K562 (cell line): ENCODE measurements at regions not wholly inside any gene's neighbourhood (a gene's known extent, or its start where the extent isn't known, plus 50 kb on each side); places are given as distances from the start of the nearest gene placed in this dataset.

ENCODE experiments used
- JUNB ChIP-seq: fragments of 450-650 bp; formaldehyde crosslinking; conservative IDR thresholded peaks from 2 replicates; pipeline ENCODE4 v1.4.0; 2020; ENCODE audit warnings: mild to moderate bottlenecking
- KDM5B ChIP-seq: fragments of 200-600 bp; sonication (generic); IDR thresholded peaks from 2 replicates; pipeline ENCODE4 v1.6.1; 2012; ENCODE audit warnings: low read depth, mild to moderate bottlenecking, moderate library complexity, low read length, control low read depth, inconsistent platforms; ENCODE audit not compliant: insufficient replicate concordance
- KLF1 ChIP-seq: fragments of 450-650 bp; IDR thresholded peaks from 2 replicates; pipeline ENCODE4 v1.6.1; 2016; ENCODE audit warnings: missing genetic modification characterization, missing compliant biosample characterization
- RBM39 ChIP-seq: fragments of 200-400 bp; formaldehyde crosslinking; optimal IDR thresholded peaks from 2 replicates; pipeline ENCODE3; 2018; ENCODE audit warnings: low read depth, low read length
- SOX6 ChIP-seq: fragments of 450-650 bp; IDR thresholded peaks from 2 replicates; pipeline ENCODE4 v1.6.1; 2014; ENCODE audit warnings: mild to moderate bottlenecking
- TCF7 ChIP-seq: sonication (generic); IDR thresholded peaks from 2 replicates; pipeline ENCODE4 v1.6.1; 2016; ENCODE audit warnings: antibody characterized with exemption, borderline replicate concordance
- TRIM24 ChIP-seq, 2 experiments: fragments of 450-650 bp; IDR thresholded peaks; 2 replicates each; pipeline ENCODE4 v1.6.1; 2016
- ZNF717 ChIP-seq: fragments of 250-450 bp; sonication (Bioruptor Pico); IDR thresholded peaks from 2 replicates; pipeline ENCODE4 v1.5.0; 2021
- TF ChIP-seq, protein P1 (sequence below): fragments of 200-600 bp; sonication (generic); IDR thresholded peaks from one replicate; pipeline ENCODE4 v1.6.1; 2012; ENCODE audit warnings: mild to moderate bottlenecking, low read depth, low read length, inconsistent platforms
- TF ChIP-seq, protein P2 (sequence below): sonication (generic); formaldehyde crosslinking; IDR thresholded peaks from 2 replicates; pipeline ENCODE4 v1.8.0; 2023; ENCODE audit warnings: missing genetic modification reagents, mild to moderate bottlenecking, borderline replicate concordance

DNA sequence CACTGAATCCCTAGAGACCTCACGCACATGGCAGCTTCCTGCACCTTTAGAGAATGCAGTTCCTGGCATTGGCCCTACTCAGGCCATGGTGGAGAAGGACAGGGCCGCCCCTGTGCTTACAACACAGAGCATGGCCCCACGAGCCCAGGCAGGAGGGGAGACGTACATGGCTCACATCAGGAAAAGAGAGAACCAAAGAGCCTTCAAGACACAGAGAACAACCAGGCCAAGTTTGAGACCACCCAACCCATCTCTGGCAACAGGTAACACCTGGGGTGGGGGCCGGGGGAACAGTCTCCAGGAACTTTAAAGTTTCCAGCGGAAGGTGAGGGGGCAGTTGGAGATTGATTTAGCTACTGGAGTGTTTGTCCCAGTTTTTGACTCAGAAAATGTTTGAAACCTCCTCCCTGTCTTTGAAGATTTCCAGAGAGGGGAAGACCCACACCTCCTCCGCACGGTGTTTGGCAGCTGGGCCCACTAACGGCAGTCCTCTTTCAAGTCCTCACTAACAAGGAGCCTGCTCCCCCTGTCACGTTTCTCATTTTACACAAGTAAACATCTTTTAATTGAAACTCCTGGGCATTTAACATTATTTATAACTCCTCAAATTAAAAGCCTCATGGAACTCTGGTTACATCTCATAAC, 1423.8 kb downstream of the TBC1D22A start (continued):
- TF ChIP-seq, protein P1, sequence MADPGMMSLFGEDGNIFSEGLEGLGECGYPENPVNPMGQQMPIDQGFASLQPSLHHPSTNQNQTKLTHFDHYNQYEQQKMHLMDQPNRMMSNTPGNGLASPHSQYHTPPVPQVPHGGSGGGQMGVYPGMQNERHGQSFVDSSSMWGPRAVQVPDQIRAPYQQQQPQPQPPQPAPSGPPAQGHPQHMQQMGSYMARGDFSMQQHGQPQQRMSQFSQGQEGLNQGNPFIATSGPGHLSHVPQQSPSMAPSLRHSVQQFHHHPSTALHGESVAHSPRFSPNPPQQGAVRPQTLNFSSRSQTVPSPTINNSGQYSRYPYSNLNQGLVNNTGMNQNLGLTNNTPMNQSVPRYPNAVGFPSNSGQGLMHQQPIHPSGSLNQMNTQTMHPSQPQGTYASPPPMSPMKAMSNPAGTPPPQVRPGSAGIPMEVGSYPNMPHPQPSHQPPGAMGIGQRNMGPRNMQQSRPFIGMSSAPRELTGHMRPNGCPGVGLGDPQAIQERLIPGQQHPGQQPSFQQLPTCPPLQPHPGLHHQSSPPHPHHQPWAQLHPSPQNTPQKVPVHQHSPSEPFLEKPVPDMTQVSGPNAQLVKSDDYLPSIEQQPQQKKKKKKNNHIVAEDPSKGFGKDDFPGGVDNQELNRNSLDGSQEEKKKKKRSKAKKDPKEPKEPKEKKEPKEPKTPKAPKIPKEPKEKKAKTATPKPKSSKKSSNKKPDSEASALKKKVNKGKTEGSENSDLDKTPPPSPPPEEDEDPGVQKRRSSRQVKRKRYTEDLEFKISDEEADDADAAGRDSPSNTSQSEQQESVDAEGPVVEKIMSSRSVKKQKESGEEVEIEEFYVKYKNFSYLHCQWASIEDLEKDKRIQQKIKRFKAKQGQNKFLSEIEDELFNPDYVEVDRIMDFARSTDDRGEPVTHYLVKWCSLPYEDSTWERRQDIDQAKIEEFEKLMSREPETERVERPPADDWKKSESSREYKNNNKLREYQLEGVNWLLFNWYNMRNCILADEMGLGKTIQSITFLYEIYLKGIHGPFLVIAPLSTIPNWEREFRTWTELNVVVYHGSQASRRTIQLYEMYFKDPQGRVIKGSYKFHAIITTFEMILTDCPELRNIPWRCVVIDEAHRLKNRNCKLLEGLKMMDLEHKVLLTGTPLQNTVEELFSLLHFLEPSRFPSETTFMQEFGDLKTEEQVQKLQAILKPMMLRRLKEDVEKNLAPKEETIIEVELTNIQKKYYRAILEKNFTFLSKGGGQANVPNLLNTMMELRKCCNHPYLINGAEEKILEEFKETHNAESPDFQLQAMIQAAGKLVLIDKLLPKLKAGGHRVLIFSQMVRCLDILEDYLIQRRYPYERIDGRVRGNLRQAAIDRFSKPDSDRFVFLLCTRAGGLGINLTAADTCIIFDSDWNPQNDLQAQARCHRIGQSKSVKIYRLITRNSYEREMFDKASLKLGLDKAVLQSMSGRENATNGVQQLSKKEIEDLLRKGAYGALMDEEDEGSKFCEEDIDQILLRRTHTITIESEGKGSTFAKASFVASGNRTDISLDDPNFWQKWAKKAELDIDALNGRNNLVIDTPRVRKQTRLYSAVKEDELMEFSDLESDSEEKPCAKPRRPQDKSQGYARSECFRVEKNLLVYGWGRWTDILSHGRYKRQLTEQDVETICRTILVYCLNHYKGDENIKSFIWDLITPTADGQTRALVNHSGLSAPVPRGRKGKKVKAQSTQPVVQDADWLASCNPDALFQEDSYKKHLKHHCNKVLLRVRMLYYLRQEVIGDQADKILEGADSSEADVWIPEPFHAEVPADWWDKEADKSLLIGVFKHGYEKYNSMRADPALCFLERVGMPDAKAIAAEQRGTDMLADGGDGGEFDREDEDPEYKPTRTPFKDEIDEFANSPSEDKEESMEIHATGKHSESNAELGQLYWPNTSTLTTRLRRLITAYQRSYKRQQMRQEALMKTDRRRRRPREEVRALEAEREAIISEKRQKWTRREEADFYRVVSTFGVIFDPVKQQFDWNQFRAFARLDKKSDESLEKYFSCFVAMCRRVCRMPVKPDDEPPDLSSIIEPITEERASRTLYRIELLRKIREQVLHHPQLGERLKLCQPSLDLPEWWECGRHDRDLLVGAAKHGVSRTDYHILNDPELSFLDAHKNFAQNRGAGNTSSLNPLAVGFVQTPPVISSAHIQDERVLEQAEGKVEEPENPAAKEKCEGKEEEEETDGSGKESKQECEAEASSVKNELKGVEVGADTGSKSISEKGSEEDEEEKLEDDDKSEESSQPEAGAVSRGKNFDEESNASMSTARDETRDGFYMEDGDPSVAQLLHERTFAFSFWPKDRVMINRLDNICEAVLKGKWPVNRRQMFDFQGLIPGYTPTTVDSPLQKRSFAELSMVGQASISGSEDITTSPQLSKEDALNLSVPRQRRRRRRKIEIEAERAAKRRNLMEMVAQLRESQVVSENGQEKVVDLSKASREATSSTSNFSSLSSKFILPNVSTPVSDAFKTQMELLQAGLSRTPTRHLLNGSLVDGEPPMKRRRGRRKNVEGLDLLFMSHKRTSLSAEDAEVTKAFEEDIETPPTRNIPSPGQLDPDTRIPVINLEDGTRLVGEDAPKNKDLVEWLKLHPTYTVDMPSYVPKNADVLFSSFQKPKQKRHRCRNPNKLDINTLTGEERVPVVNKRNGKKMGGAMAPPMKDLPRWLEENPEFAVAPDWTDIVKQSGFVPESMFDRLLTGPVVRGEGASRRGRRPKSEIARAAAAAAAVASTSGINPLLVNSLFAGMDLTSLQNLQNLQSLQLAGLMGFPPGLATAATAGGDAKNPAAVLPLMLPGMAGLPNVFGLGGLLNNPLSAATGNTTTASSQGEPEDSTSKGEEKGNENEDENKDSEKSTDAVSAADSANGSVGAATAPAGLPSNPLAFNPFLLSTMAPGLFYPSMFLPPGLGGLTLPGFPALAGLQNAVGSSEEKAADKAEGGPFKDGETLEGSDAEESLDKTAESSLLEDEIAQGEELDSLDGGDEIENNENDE: no peak
- TF ChIP-seq JUNB (CRISPR knock-in tag): no peak
- TF ChIP-seq TCF7: no peak
- TF ChIP-seq RBM39: no peak
- TF ChIP-seq, protein P2, sequence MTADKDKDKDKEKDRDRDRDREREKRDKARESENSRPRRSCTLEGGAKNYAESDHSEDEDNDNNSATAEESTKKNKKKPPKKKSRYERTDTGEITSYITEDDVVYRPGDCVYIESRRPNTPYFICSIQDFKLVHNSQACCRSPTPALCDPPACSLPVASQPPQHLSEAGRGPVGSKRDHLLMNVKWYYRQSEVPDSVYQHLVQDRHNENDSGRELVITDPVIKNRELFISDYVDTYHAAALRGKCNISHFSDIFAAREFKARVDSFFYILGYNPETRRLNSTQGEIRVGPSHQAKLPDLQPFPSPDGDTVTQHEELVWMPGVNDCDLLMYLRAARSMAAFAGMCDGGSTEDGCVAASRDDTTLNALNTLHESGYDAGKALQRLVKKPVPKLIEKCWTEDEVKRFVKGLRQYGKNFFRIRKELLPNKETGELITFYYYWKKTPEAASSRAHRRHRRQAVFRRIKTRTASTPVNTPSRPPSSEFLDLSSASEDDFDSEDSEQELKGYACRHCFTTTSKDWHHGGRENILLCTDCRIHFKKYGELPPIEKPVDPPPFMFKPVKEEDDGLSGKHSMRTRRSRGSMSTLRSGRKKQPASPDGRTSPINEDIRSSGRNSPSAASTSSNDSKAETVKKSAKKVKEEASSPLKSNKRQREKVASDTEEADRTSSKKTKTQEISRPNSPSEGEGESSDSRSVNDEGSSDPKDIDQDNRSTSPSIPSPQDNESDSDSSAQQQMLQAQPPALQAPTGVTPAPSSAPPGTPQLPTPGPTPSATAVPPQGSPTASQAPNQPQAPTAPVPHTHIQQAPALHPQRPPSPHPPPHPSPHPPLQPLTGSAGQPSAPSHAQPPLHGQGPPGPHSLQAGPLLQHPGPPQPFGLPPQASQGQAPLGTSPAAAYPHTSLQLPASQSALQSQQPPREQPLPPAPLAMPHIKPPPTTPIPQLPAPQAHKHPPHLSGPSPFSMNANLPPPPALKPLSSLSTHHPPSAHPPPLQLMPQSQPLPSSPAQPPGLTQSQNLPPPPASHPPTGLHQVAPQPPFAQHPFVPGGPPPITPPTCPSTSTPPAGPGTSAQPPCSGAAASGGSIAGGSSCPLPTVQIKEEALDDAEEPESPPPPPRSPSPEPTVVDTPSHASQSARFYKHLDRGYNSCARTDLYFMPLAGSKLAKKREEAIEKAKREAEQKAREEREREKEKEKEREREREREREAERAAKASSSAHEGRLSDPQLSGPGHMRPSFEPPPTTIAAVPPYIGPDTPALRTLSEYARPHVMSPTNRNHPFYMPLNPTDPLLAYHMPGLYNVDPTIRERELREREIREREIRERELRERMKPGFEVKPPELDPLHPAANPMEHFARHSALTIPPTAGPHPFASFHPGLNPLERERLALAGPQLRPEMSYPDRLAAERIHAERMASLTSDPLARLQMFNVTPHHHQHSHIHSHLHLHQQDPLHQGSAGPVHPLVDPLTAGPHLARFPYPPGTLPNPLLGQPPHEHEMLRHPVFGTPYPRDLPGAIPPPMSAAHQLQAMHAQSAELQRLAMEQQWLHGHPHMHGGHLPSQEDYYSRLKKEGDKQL (CRISPR knock-in tag): no peak
- TF ChIP-seq KDM5B: no peak
- TF ChIP-seq SOX6: no peak
- TF ChIP-seq ZNF717 (CRISPR knock-in tag): no peak
- TF ChIP-seq TRIM24 (IDR thresholded peaks at IDR 0.05): no peak
- TF ChIP-seq KLF1 (tag): no peak
